HG03571 (cell line): ENCODE measurements at regions not wholly inside any gene's neighbourhood (a gene's known extent, or its start where the extent isn't known, plus 50 kb on each side); places are given as distances from the start of the nearest gene placed in this dataset.

Experiments used
- ATAC-seq: cut with Tn5 transposase; IDR thresholded peaks from one replicate; pipeline ENCODE4 v1.9.1; 2021; ENCODE audit not compliant: unreplicated experiment

GRCh38 chr7:17598305-17598704, 299.9 kb downstream of the AHR start:
- ATAC-seq: no peak

DNA sequence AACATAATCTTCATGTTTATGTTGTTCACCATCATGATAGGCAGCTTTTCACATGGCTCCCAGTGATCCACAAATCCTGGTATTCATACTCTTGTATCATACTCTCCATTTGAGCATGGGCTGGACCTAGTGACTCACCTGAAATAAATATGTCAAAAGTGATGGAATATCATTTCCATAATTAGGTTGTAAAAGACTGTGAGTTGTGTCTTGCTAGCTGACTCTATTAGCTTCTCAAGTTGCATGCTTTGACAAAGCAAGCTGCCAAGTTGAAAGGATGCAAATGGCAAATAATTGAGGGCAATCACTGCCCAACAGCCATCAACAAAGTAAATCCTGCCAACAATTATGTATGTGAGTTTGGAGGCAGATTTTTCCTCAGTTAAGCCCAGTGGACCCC, 300.4 kb downstream of the AHR start:
- no peak for ATAC-seq

DNA sequence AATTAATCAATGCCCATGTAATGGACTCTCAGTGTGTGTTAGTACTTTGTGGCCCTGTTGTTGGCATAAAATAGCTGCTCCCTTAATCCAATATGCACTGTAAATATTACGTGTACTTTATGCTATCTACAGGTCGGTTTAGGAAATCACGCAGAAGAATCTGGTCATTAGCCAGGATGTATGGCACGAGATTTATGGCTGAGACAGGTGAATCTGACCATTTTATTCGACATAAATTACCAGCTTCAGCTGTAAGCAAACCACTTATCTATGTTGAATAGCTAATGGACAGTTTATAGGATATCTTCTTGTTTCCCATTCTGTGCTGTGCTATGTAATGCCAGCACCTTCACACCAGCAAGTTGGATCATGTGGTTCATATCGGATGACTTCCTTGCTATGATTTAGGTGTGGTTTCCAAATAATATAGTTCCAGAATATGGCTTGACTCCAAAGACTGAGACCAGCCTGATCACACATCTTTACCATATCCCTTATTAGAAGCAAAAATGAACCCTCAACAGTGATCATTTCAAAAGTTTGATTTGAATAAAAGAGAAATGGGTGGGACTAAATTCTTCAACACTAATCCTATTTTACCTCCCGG, 301.4 kb downstream of the AHR start:
- no peak for ATAC-seq

DNA sequence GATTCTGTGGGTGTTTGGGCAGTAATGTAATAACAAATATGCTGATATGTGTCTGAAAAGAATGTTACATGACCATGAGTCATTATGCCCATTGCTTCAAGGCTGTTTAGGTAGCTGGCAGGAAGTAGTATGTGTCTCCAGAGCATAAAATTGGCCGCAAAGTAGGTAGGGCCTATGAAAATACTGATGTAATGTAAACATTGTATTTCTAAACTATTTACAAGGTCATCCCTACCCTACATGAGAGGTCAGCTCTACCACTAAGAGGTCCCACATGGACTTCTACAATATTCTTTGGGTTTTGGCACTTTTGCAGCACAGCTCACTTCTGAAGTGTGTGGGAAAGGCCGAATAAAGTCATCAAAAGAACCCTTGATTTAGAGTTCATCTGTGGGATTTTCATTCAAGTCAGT, 301.9 kb downstream of the AHR start:
- no peak for ATAC-seq

GRCh38 chr7:17601921-17602320, 303.5 kb downstream of the AHR start:
- ATAC-seq: no peak

- no peak for ATAC-seq
Measured at GRCh38 chr7:17608114-17608833, 309.8 kb downstream of the AHR start.

DNA sequence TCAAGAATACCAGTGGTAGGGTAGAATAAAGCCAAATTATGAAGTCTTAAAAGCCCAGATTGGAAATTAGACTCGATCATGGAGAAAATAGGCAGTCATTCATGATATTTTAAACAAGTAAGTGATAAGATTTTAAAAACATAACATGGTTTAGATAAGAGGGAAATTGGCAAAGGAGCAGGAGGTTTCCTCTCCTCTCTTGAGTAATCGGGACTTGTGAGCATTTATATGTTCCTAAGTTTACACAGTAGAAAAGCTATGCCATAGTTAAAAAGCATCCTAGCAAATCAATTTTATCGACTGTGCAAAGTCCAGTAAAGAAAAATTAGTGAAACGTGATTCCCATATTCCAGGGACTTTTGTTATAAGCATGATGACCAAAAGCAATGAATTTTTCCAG, 313.2 kb downstream of the AHR start:
- ATAC-seq: no peak

DNA sequence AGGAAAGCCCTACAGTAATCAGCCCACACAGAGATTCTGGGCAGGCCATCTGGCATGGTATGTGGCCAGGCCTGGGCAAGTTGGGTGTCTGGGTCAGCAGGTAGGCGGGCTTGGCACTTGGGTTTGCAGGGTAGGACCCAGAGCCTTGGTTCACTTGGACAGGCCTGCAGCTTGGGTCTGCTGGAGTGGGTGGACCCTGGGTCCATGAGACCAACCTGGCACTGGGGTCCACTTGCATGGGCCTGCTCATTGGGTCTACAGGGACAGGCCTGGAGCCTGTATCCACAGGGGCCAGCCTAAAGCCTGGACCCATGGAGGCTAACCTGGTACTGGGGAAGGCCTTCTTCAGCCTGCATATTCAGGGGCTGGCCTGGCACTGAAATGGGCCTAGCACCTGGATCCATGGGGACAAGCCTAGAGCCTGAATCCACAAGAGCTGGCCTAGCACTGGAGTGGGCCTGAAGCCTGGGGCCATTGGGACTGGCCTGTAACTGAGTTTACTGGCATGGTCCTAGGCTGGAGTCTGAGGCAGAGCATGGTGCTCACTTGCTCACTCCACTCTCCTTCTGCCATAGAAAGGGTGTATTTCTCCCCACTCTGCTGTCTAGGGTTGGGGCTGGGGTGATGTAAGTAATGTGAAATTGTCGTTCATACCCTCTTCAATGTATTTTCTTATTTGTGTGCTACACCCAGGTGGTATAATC, 315.0 kb downstream of the AHR start:
- ATAC-seq: no peak

DNA sequence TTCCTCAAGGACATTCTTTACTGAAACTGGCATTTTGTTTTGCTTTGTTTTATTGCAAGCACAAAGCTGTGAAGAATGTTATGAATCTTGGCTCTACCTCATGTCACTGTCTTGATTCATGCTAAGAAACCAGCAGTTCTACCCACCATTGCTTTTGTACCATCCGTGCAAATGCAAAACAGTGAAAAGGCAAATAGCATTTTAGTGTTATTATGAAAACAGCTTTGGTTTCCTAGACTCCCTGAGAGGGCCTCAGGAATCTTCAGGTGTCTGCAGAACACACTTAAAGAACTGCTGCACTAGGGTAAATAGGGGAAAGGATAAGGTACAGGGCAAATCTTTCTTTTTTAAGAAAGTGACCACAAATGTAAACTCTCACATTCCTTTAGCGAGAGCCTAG, 318.9 kb downstream of the AHR start:
- ATAC-seq: no peak

DNA sequence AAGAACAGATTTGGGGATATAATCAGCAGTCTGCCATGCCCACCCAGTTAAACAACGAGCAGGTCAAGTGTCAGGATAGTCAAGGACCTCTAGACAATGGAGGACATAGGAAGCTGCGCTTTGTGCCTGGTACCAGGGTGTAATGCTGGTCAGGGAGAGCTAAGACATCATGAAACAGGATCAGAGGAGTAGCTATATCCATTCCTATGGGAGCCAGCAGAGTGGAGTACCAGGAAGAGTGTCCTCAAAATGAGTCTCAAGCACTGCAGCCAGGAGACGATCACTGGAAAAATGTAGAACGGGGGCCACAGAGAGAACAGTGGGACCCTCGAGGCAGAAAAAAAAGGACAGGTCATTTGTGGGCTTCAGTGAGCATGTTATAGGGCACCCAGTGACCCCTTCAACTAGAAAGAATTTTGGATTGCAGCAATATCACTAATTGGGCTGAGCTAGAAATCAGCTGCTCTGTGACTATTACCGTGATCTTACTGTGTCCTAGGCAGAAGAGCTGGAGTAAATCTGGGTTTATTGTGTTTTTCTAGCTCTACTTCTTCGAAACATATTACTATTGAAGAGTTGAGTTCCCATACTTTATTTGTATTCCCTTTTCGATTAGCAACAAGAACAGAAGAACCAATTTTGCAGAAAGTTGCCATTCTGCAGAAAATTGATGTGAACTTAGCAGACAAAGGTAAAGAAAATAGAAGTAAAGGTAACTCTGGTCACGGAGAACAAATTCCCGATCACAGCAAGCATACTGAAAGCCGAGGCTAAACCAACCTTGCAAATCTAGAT, 319.6 kb downstream of the AHR start:
- ATAC-seq: no peak

GRCh38 chr7:17618652-17618974, 320.2 kb downstream of the AHR start:
- ATAC-seq: no peak

GRCh38 chr7:17619196-17619818, 320.9 kb downstream of the AHR start:
- no peak for ATAC-seq

GRCh38 chr7:17620566-17620965, 319.7 kb downstream of the SNX13 start:
- no peak for ATAC-seq

GRCh38 chr7:17622451-17622850, 317.8 kb downstream of the SNX13 start:
- ATAC-seq: no peak

DNA sequence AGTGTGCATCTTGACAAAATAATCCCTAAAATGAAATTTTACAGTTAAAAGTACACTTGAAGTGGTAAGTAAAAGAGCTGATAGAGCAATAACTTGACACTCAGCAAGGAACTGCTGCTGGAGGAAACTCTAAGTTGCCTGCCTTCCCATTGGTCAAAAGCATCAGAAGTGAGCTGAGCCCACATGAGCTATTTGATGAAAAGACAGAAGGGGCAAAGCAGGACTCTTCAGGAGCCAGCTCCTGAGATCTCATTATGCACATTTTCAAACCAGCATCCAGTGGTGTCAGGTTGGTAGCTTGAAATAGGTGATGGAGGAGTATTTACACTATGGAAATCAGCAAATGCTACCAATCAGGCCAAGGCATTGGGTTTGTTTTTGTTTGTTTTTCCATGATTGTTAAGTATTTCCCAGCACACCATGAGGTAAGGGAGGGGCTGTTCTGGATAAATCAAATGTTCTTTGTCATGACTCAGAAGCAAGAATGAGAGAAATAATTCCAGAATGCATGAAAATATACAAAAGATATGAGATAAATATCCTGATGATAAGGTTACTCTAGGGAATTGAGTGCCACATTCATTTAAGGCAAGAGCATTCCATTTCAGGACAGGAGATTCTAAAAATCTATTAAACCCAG, 316.6 kb downstream of the SNX13 start:
- ATAC-seq: no peak

- ATAC-seq: no peak
Measured at GRCh38 chr7:17624379-17624778, 315.9 kb downstream of the SNX13 start.

- no peak for ATAC-seq
Measured at GRCh38 chr7:17625043-17625442, 315.3 kb downstream of the SNX13 start.

DNA sequence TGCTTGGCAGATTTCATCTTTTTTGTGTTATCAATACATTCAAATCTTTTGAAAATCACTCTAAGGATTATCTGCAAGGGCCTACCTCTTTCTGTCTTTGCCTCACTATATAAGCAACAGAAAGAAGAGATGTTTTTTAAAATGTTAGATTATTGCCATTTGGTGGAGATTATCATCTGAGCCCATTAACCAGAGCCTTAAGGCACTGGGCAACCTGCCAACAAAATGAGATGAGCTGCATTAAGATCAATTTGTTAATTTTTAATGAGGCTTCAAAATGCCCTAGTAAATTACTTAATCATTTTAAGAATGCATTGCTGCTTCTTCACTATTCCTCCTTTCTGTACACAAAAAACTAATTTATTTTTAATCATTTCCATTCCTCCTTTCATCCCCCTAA, 314.1 kb downstream of the SNX13 start:
- no peak for ATAC-seq

DNA sequence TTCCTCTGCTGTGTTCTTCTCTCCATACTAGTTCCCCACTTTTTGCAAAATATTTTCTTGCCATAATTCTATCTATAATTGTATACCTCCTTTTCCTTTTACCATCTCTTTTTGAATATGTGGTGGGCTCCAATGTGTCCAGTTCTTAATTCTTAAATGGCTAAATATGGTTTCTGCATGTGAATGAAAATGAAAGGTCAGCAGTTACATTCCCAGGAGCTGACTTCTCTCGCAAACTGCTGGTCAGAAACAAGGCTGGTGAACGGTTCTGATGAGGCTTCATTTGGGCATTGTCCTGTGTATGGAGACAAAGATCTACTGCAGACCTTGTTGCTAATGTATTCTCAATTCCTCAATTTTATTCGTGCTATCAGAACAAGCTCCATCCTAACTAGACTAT, 309.2 kb downstream of the SNX13 start:
- ATAC-seq: no peak

GRCh38 chr7:17632384-17632783, 307.9 kb downstream of the SNX13 start:
- ATAC-seq: no peak

DNA sequence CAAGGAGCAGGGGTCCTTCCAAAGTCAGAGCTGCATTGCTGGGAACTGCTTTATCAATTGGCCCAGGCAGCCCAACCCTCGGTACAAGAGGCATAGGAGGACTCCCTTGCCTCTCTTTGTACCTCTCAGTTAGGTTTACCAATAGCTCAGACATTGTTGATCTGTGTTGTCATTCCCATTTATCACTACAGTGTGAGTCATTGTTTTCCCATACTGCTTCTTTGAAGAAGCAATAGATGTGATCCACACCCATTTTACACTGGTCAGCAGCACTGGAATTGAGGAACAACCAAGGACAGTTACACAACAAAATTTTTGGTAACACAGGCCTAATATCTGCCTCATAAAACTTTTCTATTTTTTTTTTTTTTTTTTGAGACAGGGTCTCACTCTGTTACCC, 307.2 kb downstream of the SNX13 start:
- no peak for ATAC-seq
